ENCODE measurements at regions not wholly inside any gene's neighbourhood (a gene's known extent, or its start where the extent isn't known, plus 50 kb on each side); places are given as distances from the start of the nearest gene placed in this dataset.

- TF ChIP-seq REST (IDR thresholded peaks at IDR 0.05; ENCODE audit: unreplicated experiment): no peak
- TF ChIP-seq, protein P1, sequence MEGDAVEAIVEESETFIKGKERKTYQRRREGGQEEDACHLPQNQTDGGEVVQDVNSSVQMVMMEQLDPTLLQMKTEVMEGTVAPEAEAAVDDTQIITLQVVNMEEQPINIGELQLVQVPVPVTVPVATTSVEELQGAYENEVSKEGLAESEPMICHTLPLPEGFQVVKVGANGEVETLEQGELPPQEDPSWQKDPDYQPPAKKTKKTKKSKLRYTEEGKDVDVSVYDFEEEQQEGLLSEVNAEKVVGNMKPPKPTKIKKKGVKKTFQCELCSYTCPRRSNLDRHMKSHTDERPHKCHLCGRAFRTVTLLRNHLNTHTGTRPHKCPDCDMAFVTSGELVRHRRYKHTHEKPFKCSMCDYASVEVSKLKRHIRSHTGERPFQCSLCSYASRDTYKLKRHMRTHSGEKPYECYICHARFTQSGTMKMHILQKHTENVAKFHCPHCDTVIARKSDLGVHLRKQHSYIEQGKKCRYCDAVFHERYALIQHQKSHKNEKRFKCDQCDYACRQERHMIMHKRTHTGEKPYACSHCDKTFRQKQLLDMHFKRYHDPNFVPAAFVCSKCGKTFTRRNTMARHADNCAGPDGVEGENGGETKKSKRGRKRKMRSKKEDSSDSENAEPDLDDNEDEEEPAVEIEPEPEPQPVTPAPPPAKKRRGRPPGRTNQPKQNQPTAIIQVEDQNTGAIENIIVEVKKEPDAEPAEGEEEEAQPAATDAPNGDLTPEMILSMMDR (conservative IDR thresholded peaks at IDR 0.05; ENCODE audit: low read depth in 2 of 2): no peak
- TF ChIP-seq EZH2 (IDR thresholded peaks at IDR 0.05; ENCODE audit: low read depth, unreplicated experiment): no peak
- TF ChIP-seq POLR2AphosphoS5 (IDR thresholded peaks at IDR 0.05; ENCODE audit: low read depth): no peak
- no peak for TF ChIP-seq CREB1 (CRISPR knock-in tag; IDR thresholded peaks at IDR 0.05; ENCODE audit: low read depth)
- no peak for TF ChIP-seq ETS1 (IDR thresholded peaks at IDR 0.05)
- TF ChIP-seq EZH2phosphoT487 (IDR thresholded peaks at IDR 0.05; ENCODE audit: unreplicated experiment): no peak
- no peak for TF ChIP-seq STAT1 (IDR thresholded peaks at IDR 0.05; ENCODE audit: unreplicated experiment)
- no peak for TF ChIP-seq JUNB (IDR thresholded peaks at IDR 0.05; ENCODE audit: unreplicated experiment)
These were observed 435.6 kb upstream of the CDH9 start for GRCh38 chr5:27474047-27474309.

All from GM23338 (cell line).